ENCODE measurements at regions not wholly inside any gene's neighbourhood (a gene's known extent, or its start where the extent isn't known, plus 50 kb on each side); places are given as distances from the start of the nearest gene placed in this dataset.
"Not testable (repeated sequence)": the region's sequence is repeated elsewhere in the genome, so short reads cannot be mapped to it uniquely, and the experiment has no call there.

DNA sequence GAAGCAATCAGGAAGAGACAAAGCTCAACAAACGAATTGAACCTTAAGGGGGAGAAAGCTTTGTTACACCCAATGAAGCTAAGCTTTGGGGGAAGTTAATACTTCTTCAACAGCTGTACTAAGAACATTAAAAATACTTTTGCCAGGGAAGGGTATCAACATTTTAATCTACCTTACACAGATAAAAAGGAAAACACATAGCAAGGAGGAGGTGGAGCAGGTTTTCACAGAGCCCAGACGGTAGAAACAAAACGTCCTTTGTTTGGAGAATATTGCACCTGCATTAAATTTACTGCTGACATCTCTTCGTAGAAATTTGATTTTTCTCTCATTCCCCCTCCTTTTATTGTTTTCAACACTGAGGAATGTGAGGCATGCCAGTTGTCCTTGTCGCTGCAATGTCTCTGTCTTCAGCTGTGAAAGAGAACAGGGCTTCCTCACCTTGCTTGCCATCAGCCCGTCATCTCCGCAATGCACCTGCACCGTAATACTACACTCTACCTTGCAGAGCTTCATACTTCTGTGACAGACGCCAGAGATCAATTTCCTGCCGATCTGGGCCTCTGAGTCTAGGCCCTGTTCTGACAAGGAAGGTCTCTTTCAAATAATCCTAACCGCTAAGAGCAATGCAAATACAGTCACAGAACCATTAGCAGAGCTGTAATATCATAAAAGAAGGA is 270.8 kb downstream of the SPRY2 start:
- DNase-seq, result no peak

DNA sequence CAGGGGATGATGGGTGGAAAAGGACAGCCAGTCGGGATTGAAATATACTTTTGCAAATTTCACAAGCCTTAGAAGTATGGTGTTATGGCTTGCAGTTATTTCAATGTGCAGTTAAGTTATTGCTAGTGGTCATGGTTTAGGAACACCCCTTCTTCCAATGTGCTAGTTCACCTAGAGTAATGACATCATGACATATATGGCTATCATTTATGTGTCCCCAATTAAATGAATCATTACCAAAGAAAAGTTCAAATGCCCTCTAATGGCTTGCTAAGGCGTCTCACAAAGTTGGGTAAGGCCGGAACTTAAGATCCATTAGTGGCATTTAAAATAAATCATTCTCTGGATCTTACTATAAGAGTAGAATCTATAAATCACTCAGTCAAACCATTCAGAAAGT is 271.6 kb downstream of the SPRY2 start:
- DNase-seq, result no peak

DNA sequence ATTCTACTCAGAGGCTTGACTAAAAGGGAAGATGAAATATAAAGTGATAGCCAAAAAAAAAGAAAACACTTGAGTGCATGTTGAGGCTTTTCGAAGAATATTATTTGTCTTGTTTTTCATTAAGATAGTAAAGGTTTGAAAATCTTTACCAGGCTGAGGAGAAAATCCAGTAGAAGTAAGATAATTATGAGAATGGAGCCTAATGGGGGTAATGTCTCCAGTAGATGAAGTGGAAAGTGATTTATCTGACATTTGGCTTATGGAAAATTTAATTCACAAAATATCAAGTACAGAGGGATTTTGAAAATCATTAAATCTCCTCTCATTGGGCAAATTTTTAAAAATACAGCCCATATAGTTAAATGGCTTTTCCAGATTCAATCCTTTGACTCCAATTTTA is 274.9 kb downstream of the SPRY2 start:
- DNase-seq, result no peak

DNA sequence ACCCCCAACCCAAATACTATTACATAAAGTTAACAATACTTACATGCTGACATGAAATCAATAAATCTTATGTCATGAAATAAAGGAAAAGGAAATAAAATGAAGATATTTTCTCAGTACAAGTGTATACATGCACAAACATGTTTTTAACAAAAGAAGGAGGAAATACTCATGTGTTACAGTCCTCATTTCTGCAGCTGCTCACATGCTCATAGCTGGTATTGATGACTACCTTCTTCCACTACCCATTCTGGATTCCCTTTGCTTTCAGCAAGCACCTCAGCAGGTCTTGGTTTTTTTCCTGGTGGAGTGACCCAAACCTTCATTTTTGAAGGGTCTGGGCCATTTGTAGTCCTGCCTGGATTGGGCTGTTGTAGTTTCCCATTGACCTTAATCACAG is 278.5 kb downstream of the SPRY2 start:
- DNase-seq, result not testable (repeated sequence)

DNA sequence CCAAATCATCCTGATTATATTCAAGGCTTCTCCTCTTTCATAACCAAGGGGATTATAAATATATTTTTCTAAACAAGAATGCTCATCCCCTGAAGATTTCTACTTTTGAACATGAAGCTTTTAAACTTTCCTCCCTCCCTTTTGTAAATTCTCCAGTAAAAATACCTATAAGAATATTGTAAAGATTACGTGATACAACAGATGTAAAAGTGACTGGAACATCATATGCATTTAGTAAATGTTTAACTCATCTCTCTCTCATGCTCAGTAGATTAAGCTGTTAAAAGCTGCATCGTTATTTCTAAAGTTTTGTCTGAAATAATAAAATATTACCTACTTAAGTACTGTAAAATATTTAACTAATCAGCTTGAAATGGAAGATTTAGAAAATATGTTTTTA is 281.1 kb downstream of the SPRY2 start:
- DNase-seq, result no peak

DNA sequence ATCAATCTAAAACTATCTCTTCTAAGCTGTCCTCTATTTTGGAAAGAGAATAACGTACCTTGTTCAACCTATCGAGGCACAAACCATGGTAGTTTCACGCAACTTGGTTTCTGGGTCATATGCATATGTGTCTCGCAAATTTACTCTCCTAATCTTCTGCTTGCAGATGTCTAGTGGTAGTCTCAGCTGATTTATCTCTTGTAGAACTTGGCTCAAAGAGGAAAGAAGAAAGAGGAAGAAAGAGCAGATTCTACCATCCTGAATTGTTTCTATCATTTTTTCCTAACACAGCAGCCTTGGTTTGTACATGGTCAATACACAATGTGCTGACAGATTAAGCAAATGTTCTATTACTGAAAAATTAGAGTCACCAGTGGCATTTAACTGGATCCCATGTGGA is 282.3 kb downstream of the SPRY2 start:
- no peak for DNase-seq

DNA sequence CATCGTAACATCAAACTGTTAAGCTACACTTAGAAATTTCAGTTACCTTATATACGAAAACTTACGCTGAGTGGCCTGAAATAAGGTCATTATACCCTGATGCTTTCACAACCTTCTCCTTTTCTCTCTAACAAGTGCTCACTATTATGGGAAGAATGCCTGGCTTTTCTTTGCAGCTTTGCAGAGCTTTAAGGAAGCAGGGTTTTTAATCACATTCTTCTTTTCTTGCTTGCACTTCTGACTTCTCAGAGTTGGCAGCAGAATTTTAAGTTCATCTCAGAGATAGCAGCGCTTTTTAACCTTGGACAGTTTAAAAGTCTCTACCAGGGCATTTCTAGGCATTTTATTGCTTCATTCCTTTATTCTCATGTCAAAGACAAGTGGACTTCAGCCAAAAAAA is 285.1 kb downstream of the SPRY2 start:
- DNase-seq, result no peak

DNA sequence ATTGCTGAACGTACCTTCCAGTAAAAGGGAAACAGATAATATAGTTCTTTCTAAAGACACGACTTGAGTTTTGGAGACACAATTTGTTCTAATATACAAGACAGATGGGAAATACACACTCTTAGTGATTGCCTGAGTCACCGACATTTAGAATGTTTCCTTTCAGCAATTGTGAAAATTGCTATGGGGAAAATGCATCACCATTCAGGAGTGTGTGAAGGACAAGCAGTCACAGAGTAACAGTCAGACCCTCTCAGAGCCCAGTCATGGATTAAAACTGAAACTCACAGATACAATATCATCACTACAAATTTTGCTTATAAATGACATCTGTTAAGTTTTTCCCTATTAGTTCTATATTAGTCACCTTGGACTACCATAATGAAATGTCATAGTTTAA is 286.1 kb downstream of the SPRY2 start:
- DNase-seq, result no peak

DNA sequence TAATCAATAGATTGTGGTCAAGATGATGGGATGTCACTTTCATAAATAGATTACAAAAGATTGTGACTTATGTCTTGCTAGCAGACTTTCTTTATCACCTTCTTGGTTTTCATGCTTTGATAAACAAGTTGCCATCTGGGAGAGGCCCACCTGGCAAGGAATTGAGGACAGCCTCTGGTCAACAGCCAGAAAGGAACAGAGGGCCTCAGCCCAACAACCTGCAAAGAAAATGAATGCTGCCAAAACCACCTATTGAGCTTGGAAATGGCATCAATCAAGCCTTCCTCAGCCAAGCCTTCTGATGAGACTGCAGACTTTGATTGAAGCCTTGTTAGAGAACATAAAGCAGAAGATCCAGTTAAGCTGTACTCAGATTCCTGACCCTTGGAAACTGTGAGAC is 288.6 kb downstream of the SPRY2 start:
- DNase-seq, result no peak

DNA sequence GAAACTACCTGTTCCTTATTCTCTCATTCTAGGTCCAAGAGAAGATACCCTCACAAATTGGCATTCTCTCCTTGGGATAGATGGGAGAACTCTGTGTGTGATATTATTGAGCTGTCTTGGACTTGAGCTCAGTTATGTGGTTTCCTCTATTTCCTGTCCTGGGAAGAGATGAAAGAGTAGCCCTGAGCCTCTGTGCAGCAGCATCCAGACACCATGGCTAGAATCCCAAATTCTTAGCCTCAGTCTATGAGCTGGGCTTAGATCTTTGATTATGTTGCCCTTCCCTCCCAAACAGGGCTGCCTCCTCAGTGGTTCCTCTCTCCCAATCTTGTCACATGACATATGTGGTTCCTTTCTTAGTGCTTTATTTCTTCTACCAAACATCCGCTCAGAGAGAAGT is 290.7 kb downstream of the SPRY2 start:
- DNase-seq, result no peak

DNA sequence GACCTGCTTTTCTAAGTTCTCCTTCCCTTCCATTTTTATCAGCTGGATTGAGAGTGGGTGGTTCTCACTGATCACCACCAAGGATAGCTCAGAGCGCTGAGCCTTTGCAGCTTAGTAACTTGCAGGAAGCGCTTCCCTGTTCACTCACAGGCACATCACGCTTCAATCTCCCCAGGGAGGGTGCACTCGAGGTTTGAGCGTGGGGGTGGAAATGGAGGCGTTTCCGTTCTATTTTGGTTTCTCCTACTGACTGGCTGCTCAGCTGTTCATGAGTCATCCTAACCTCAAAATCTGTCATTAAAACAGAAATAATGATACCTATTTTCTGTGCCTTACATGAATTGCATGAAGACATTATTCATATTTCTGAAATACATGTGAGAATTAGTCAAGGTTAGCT is 292.1 kb downstream of the SPRY2 start:
- DNase-seq, result peak; percentile 1

DNA sequence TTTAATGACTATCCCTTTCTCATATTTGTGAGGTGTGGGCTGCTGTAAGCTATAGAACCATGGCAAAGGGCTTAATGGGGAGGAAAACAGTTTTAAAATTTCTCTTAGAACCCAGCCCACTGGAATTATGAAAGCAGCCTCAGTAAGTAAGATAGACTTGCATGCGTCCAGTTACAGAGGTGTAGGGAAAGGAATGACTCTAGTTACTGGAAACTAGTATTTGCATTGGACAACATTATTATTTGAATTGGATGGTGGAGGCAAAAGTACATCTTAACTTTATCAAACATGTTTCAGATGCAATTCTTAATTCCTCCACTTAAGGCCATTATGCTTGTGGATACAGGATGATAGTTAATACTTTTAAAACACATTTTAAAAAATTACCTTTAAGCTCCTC is 292.9 kb downstream of the SPRY2 start:
- no peak for DNase-seq

DNA sequence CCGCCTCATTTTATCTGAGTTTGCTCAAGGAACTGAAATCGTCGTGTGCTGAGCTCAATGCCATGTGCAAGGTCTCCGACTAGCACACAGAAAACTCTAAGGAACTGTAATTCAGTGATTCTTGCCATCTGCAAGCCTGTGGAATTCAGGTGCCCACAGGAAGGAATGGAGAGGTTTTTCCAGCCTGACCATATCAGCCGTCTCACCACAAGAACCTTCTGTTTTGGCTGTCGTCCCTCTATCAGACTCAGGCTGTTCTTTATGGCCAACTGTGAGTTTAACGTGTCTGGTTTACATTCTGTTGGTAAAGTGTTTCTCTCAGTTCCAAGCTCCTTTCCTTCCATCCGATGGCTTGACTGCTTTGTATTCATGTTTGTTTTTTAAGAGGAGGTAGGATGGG is 293.5 kb downstream of the SPRY2 start:
- DNase-seq, result no peak

DNA sequence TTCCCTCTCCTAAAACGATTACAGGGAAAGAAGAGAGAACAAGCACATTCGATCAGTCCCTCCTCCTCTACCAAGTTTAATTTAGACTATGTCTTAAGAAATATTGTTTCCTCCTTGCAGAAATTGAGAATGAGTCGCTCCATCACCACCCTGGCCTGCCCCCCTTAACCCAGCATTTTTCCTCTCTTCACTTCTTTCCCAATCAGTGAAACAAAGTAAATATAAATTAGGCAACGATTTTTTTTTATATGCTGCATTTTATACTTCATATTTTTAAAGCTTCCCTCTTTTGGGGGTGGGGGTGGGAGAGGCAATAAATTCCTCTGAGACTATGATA is 300.0 kb downstream of the SPRY2 start:
- DNase-seq, result no peak

DNA sequence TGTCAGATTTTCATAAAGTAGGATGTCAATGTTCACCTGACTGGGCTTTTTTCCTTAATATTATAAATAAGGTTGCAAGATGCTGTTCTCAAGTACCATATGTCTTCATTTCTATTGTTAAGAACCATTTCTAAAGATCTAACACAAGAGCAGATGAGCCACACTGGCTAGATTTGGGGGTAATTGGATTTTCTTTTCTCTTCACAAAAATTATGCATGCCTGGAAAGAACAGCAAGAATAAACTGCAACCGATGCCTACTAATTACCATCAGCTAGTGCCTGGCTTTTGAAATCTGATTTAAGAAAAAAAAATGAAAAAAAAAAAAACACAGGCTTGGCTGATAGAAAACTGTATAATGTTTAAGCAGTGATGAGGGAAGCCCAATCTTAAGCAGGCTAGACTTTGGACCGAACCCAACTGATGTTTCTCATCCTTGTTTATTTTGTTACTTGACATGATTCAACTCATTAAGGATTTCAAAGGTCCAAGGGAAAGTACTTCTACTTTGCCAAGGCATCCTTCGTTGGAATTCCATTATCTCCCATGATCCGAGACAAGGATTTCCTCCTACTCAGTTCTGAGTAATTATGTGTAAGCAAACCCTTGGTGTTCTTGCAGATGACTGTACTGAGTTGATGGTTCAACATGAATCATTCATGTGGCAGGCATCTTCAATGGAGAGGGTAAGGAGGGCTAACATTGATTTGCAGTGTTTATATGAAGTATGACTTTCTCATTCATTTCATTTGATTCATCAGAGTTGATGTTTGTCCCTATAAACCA is 300.5 kb downstream of the SPRY2 start:
- DNase-seq, result no peak

DNA sequence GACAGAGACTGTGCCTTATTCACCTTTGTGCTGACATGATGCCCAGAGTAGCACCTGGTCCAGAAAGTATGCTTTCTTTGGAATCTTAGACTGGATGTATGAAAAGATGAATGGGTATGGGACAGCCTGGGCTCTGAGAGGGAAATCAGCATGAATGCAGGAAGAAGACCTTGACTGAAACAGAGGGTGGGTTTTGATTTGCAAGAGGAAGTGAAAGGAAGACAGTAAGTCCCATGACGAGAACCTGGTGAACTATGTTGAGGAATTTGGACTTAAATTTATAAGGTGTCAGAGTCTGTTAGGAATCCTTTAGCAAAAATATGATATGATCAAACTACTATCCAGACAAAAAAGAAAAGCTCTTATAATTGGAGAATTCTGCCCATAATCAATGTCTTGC is 301.9 kb downstream of the SPRY2 start:
- no peak for DNase-seq

DNA sequence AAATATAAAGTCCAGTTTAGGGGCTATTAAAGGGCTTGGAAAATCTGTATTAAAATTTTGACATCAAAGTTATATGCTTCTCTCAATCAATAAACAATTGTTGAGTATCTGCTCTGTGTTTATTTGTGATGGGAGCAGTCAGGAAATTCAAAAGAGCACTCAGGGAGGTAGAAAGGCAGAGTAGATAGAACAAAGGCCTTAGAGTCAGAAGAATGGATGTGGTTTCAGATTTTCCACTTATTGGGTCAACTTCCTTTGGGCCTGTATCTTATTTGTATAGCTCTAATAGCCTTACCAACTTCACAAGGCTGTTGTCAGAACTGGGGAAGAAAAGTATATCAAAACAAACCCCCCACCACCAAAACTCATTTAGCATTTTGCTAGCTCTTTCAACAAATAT is 302.6 kb downstream of the SPRY2 start:
- DNase-seq, result no peak

DNA sequence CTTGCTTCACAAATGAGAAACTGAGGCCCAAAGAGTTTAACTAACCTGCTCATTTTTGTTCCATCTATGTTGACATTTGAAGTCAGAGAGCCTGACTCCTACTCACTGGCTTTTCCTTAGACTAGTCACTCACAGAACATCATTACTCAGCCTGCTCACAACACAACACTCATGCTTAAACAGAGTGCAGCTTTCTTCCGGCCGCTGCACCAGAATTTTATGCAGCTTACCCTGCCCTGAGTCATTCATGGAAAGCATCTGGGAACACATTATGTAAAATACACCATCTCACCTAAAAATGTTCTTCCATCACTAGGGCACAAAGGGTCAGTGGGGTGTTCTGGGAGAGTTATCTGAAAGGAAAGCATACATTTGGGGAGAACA is 303.4 kb downstream of the SPRY2 start:
- DNase-seq, result no peak

DNA sequence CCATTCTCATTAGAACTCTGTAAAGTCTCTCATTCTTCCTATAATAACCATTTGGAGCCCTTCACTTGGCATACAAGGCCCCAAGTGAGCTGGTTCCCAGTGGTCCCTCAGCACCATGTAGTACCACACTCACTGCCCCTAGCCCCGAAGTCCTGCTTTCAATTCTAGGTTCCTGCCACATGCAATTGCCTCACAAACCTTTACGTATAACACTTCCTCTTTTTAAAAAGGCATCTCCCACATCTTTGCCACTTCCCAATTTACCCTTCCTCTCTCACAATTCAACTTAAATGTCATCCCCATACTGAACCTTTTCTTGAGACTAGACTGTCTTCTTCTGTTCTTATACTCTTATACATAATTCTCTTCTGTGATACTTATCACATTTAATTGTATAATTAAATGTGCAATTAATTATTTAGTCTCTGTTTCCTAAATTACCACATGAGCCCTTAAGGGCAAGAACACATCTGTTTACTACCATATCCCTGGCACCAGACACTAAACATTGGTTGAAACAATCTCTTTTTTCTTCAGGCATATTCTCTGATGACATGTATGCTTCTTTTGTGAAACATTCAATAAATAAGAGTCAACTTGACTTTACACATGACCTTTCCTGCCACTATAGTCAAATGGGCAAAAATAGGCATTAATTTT is 304.0 kb downstream of the SPRY2 start:
- DNase-seq, result no peak

DNA sequence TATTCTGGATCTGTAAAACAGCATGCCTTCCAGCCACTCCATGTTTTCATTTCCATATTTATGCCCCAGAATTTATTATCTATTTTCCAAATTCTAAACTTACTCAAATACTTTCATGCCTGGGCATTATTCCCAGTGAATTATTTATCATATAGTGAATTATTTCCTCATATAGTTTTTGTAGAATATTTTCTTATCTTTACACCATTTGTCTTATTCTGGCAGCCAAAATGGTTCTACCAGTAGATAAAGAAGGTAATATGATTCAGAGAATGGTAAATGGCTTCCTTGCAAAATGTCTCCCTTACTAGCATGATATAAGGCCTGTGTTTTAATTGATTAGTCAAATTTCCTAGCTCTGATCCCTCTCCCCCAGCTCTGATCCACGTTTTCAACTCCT is 305.8 kb downstream of the SPRY2 start:
- DNase-seq, result no peak

DNA sequence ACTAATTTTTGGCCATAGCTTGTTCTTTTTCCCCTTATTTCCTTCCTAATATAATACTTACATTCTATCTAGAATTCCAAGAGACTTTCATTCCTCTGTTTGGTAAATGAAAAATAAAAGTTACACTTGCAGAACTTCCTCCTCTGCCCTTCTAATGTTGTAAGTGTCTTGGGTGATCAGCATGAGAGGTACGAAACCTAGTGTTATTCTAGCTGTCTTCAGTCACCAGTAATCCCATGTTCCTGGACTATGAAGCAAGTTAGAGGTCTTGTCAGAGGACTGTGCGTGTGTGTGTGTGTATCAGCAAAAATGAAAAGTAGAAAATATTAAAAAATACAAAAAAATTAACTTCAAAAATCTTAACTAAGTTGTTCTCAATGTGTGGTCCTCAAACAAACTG is 307.0 kb downstream of the SPRY2 start:
- DNase-seq, result no peak

DNA sequence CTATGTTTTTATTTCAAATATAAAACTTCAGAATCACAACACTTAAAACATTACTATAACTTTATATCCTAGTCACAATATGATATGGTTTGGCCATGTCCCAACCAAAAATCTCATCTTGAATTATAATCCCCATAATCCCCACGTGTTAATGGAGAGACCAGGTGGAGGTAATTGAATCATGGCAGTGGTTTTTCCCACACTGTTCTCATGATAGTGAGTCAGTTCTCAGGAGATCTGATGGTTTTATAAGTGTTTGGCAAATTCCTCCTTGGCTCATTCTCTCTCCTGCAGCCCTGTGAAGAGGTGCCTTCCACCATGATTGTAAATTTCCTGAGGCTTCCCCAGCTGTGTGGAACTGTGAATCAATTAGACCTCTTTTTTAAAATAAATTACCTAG is 307.6 kb downstream of the SPRY2 start:
- DNase-seq, result no peak

DNA sequence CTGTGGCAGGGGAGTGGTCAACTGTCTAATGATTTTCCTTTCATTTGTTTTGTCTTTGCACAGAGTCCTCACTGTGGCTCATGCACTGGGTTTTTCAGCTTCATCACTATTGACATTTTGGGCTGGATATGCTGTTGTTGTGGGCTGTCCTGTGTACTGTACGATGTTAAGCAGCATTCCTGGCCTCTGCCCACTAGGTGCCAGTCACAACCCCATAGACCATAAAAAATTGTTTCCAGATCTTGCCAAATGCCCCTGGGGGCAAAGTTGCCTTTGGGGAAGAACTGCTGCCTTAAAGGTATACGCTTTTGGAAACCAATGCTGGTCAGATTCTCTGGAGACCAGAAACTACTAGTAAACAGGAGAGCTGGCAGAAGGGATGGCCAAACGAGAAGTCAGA is 310.4 kb downstream of the SPRY2 start:
- no peak for DNase-seq

DNA sequence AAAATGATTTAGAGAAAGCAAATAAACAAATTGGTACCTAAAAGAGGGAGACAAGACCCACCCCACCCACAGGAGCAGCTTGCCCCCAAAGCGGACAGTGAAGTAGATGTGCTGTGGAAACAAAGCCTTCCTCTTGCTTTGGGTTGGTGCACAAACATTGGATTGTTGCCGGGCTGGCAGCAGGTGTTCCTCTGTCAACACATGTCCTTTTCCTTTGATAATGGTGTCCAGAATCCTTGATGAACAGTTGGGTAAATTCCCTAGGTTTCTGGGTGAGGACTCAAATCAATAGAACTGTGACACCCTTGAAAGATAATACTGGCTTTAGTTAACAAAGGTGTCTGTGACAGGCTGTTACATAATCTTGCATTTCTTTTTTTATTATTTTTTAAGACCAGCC is 311.8 kb downstream of the SPRY2 start:
- DNase-seq, result no peak

DNA sequence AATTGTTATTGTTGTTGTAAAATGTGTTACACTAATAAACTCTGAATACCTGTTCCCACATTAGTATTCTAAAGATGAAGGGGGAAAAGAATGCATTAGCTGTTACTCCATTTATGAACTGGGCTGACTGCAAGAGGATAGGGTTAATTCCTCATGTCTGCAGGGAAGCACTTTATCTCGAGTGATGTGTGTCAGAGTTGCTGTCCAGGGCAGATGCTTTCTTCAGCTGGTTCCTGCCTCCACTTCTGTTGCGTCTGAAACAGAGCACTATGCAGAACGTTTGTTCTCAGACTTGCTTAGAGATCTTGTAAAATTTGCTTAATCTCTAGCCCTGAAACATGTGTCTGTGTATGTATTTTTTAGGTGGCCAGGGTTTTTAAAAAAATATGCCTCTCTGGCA is 318.8 kb downstream of the SPRY2 start:
- DNase-seq, result no peak
